DMS153 treated with DMSO at 0.1 percent for 48 hours (cell line): ENCODE measurements at regions not wholly inside any gene's neighbourhood (a gene's known extent, or its start where the extent isn't known, plus 50 kb on each side); places are given as distances from the start of the nearest gene placed in this dataset.

ENCODE experiments used
- DNase-seq: peaks from one replicate; lab custom pipeline; 2025; ENCODE audit not compliant: unreplicated experiment; lab: John Stamatoyannopoulos, UW

DNA sequence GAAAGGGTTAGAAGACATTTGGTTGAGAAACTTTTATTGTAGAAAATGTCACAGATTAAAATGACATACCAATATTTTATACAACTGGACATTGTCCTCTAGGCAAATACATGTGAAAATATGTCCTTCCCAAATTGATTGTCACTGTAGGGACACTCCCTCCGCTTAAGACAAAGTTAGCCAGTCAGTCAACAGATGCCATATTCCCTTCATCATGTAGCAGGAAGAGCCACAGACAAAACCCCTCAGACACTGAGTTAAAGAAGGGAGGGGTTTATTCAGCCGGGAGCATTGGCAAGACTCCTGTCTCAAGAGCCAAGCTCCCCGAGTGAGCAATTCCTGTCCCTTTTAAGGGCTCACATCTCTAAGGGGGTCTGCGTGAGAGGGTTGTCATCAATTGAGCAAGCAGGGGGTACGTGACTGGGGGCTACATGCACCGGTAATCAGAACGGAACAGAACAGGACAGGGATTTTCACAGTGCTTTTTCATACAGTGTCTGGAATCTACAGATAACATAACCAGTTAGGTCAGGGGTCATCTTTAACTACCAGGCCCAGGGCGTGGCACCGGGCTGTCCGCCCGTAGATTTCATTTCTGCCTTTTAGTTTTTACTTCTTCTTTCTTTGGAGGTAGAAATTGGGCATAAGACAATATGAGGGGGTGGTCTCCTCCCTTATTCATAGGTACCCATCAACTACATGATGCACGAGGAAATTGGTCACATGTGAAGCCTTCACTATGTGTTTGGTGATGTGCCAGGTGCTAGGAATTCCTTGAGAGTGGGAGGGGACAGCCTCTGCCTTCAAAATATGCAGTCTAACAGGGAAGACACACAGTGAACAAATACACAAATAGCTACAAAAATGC, 155.7 kb upstream of the CDYL start:
- no peak for DNase-seq

DNA sequence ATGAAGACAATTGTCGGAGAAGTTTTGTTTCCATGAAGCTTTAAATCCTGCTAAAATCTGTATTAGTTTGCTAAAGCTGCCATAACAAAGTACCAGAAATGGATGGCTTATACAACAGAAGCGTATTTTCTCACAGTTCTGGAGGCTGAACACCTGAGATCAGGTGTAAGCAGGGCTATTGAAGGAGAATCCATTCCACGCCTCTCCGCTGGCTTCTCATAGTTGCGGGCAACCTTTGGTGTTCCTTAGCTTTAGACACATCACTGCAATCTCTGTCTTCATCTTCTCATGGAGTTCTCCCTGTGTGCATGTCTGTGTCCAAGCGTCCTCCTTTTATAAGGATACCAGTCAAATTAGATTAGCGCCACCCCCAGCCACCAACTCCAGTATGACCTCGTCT, 159.9 kb upstream of the CDYL start:
- no peak for DNase-seq

DNA sequence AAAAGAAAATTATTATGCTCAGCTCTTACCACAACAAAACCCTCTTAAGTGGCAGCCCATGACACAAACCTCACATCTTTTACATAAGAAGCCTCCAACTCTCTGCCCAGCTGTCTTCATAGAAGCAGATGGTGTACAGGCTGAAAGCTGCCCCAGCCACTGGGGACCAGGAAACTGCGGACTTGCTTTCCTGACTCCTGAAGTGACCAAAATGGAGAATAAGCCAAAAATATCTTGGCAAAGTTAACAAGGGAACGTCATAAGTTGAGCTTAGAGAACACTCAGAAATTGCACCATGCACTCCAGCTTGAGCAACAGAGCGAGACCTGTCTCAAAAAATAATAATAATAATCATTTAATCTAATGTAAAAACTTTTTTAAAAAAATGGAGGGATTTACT, 160.3 kb upstream of the CDYL start:
- DNase-seq: no peak

DNA sequence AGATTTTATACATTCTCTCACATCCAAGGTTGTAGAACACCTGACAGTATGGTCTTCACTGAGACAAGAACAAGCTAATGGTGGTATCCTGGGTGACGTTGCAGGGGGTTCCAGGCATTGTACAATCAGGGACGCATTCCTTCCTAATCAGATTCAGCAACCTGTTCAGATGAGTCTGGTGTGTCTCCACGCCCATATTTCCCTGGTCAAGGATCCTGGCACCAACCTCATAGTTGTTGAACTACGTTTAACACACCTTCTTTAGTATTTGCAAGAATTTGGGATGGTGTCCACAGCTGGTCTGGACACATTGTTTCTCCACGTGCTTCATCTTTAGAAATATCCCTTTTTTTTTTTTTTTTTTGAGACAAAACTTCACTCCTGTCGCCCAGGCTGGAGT, 161.0 kb upstream of the CDYL start:
- no peak for DNase-seq

DNA sequence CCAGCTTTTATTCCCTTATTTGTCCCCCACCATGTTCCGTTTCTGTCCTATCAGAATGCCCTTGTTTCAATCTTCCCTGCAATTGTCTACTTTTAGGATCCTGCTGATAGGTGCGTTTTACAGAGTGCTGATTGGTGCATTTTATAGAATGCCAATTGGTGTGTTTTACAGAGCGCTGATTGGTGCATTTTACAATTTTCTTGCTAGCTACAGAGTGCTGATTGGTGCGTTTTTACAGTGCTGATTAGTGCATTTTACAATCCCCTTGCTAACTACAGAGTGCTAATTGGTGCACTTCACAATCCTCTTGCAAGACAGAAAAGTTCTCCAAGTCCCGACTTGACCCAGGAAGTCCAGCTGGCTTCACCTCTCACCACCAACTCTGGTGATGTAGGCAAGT, 161.6 kb upstream of the CDYL start:
- DNase-seq: no peak

DNA sequence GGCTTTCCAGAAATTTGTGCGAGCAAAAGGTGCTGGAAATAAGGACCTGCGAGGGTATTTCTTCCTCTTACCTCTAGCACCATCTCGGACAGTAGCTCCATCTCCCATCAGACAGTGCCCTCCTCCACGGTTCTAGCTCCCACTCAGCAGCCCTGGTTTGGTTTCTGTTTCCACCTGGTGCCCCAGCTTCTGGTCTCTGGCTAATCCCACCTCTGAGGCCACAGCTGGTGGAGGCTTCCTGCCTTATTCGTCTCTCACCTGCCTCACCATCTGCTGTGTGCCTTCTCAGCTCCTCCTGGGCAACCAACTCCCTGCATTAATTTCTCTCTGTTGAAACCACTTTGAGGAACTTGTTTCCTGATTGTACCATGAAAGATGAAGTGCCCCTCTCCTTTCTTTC, 162.4 kb upstream of the CDYL start:
- DNase-seq: no peak

DNA sequence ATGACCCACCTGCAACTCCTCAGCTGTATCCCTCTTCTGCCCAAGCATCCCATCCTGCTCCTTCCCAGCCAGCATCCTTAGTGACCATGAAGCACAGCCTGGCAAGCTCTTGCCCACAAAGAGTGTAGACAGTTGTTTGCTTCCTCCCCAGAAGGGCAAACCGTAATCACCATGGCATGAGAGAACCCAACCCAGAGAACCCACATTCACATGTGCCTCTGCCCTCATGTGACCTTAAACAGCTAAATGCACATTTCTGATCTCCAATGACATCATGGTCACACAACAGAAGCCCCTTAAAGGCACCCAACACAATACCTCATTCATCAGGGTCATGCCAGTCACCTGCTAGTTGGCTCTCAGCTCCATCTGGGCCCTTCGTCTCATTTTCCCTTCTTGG, 162.8 kb upstream of the CDYL start:
- no peak for DNase-seq

DNA sequence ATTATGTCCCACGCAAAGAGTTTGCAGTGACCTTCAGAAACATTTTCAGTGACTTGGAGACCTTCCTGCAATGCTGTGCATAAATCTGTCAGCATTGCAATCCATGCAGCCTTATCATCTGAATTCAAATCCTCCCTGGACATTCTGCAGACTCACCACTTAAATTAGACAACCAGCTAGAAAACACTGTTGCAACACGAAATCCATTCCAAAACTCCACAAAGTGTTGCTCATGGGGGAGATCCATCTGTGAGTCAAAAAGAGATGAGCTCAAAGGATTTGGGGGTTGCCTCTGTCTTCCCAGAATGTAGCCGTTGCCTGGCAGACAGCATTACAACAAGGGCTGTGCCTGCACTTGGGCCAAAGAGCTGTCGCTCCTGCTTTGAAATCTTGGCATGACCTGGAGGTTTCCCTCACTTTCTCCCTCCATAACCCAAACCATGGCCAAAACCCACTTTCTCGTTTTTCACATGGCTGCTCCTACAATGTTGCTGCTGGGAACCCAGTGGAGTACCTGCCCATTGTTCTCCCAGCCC, 163.5 kb upstream of the CDYL start:
- DNase-seq: no peak

DNA sequence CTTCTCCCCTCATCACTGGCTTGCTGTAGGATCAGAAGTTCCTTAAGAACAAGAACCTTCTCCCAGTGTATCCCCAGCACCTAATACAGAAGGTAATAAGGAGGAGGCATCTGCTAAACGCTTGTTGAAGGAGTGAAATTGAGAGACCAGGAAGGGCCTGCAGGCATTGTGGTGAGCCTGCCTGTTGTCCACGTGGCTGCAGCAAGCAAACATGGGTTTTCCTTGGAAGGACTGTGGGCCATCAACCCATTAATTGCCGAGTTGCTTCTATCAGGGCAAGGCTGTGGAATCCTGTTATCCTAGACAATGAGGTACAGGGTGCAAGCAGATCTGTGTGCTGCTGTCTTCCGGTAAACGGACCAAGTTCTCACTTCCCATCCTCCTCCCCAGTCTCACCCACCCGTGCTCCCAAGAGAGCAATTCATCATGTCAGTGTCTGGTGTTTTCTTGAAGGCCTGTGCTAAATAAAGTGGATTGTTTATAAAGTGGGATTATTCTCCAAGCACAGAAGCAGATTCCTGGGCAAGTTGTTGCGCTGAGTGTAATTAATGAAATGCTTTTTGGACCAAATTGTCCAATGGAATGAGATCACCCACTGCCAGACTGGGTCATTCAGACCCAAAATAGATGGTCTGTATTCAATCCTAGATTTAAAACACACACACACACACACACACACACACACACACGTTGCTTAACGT, 164.6 kb upstream of the CDYL start:
- DNase-seq: no peak

DNA sequence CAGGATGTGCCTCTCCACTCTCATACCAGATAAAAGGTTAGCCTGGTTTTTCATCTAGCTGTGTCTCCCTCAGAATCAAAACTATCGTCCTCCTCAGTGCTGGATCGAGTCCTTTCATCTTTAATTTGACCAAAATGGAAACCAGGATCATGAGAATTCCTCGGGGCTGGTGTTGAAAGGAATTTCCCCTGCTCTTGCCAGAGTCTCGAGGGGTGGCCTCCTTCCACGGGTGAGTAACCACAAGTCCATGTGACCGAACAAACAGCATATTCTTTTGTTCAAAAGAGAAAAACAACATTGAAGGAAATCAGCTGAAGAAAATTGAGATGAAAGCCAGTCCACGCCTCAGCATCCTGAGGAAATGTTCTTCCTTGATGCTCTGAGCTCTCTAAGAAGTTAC, 165.9 kb upstream of the CDYL start:
- DNase-seq: no peak

DNA sequence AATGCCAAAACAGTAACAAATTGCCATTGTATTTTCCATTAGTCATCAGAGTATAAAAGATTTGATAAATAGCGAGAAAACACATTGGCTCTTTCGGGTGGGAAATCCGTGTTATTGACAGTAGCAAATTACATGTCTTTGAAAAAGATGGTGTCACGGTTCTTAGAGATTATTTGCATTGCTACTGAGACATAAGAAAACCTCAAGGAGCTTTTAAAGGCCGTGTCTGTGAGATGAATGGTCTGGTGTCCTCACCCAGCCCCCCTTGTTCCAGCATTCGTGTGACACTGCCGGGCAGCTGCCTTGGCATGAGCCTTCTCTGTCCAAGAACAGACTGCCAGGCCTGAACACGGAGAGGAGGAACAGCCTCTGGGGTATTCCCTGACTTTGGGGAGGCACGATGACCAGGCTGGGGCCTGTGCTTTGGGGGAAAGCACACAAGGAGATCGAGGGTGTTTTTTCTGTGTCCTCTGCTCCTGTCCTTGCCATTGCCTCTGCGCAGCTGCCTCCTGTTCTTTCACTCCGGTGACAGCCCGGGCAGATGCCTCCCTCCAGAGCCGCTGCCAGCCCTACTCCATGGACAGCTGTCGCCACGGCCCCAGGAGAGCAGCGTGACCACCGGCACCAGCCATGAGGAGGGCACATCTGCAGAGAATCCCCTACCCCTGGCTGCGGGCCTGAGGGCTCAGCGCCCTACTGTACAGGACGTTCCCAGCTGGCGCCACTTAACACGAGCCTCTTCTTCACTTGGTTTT, 167.7 kb upstream of the CDYL start:
- DNase-seq: no peak

DNA sequence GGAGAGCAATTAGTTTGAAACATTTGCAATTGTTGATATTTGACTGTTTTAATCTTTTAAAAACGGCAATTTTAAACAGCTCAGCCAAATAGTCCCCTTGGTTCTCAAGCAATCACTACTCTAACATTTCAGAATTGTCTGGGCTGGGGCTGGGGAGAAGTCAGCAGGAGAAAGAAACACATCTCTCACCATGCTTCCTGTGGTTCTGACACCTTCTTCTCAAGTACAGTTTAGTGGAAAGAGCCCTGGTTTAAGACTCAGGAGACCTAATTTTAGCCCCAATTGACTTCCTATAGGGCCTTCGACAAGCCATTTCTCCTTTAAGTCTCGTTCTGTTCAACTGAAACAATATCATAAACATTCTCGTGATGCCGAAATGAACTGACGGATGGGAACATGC, 168.4 kb upstream of the CDYL start:
- DNase-seq: no peak

DNA sequence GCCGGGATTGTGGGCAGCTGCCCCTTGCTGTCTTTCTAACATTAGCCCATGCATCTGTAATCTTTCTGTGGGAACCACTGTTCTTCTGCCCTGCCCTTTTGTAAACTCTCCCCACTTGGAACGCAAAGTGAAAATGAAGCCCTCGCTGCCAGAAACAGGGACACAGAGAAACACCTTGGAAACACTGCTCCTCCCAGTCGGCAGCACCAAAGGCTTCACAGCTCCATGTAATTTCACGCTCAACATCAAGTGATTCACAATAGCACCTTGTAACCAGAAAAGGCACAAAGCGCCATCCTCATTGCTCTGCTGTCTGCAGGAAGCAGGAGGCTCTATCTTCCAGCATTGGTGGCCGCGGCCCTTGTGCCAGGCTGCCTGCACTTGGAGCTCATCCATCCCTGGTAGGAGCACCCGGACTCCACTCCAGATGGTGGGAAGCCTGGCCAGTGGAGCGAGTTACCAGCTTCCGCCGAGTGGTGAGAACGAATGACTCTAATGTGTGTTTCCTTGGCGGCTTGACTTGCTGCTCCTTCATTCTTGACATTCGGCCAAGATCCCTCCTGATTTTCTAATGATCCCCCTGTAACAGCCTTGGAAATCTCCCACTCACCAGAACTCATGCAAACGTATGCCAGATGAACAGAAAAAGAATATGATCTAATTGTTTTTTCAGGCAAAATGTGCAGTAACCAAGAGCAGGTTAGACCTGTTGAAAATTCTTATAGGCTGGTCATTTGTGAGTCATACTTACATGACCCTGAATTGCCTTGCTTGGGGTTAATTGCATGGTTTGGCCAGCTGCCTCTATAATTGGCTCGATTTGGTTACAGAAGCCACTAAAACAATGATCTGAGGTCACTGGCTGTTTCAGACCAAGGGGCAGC, 169.1 kb upstream of the CDYL start:
- no peak for DNase-seq

DNA sequence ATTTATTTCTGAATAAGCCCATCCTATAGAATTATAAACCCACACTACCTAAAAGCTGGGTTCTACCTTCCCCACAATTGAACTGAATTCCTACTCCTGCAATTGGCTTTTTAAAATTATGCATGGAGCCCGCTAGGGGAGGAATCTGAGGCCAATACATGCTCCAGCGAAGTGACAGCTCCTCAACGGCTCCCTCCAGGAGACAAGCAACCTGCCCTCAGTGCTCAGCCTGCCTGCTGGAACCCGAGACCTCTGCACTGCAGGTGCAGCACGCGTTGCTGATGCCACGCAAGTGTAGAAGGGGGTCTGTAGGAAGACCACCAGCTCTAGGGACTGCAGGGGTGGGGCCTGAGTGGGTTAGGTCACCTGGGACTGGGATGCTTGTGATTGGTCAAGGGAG, 170.2 kb upstream of the CDYL start:
- DNase-seq: no peak

DNA sequence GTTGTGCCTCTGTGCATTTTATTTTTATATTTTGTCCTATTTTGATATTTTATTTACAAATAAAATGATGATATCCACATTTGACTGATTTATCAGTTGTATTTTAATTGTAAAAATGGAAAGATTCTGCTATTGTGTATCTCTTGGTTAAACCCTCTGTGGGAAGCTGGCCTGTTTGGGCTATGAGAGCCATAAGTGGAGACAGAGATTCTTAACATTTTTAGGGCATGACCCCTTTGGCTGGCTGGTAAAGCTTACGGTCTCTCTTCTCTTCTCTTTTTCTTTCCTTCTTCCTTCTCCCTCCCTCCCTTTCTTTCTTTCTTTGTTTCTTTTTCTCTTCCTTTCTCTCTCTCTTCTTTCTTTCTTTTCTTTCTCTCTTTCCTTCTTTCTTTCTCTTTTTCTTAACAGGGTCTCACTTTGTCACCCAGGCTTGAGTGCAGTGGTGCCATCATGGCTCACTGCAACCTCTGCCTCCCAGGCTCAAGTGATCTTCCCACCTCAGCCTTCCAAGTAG, 172.3 kb upstream of the CDYL start:
- DNase-seq: no peak

DNA sequence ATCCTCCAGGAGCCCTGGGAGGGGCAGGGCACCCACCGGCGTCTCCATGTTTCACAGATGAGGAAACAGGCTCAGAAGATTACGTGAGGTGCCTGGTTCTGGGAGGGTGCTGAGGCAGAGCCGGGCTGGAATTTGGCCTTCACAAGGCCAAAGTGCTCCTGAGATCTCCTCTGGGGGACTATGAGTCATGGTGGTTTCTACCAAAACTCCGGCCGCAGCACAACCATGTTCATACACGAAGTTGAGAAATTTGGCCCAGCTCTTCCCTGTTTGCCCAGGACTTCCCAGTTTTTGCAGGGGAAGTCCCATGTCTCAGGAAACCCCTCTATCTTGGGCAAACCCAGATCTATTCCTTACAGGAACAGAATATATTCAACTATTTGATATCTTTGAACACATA, 172.9 kb upstream of the CDYL start:
- DNase-seq: no peak

DNA sequence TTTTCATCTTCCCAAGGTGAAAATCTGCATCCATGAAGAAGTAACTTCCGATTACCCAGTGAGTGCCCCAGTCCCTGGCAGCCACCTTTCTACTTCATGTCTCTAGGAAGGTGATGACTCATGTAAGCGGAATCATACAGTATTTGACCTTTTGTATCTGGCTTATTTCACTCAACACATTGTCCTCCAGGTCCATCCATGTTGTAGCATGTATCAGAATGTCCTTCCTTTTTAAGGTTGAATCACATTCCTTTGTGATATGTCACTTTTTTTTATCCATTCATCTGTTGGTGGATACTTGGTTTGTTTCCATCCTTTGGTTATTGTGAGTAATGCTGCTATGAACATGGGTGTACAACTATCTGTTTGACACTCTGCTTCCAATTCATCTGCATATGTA, 176.3 kb upstream of the CDYL start:
- no peak for DNase-seq

DNA sequence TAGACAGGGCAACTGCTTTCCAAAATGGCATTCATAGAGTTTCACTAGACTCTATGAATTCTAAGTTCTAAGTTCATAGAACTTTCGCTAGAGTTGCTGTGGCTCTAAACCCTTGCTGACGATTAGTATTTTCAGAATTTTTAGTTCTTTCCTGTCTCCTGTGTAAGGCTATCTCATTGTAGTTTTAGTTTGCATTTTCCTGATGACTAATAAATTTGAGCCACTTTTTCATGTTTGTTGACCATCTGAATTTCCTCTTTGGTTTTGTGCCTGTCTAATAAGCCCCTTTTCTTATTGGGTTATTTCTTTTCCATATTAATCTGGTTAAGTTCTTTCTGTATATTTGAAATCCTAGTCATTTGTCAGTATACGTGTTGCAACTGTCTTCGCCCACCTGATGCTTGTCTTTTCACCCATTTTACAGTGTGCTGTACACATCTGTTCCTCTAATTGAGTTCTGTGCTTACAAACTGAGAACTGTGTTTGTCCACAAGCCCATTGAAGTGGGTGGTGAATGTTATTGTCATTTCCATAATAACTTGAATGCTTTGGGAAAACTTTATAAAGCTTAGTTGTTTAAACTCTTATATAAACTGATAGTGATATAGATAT, 177.7 kb upstream of the CDYL start:
- DNase-seq: no peak

DNA sequence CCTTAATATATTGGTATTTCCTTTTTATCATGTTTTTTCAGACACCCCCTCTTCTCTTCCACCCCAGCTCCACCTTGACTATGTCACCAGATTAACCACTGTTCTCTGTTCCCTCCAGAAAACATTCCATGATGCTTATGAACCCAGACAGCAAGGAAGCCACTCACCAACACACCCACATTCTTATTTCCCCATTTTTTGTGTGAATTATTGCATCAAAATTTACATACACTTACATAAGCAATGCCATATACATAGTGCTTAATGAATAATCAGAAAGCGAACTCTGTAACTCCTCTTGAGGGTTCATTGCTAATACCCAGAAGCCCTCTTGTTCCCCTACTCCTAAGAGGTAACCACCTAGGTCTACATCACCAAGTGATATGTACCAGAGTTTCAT, 182.3 kb upstream of the CDYL start:
- no peak for DNase-seq

DNA sequence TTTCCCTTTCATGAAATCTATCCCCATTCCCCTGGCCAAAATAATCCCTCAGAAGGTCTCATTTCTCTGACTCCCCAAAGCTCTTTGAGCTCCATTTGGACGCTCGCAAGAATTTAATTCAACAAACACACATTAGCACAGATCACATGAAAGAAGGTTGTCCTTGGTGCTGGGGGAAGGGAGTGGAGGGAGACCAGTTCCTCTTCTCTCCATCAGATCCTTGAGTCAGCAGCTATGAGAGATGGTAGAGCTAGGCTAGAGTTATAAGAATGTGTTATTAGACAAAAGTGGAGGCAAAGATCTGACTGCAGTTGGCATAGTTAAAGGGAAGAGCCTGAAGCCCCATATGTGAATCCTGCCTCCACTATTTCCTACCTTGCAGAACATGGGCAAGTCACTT, 184.2 kb upstream of the CDYL start:
- no peak for DNase-seq
